Right kidney (tissue), 1 donor: ENCODE measurements at regions not wholly inside any gene's neighbourhood (a gene's known extent, or its start where the extent isn't known, plus 50 kb on each side); places are given as distances from the start of the nearest gene placed in this dataset.

Experiments
- DNase-seq: peaks from one replicate; pipeline ENCODE4 v3.0.0-alpha.2; 2016

DNA sequence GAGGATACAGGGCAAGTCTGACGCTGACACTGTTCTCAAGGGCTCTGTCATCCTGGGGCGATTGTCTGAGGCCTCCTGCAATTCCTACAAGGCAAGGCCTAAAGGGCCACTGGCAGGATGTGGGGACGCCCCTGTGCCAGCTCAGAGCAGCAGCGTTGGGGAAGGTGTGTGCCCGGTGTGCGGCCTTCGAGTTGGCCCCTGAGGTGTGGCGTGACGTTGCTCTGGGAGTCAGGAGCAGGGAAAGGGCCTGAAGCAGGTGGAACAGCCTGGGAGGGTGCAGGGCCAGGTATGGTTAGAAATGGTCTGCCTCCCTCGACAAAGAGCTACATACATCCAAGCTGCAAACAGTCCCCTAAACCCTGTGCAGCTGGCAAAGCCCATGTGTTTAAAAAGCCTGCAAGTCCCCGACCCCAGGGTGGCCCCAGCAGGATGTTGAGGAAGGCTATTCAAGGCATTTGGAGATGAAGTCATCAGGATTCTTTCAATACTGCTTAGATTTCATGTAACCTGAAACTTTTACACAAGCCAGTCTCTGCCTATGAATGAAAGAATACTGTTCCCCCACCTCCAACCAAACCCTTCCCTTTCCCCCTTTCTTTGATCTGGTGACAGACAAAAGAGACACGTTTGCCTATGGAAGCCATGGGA, 142.5 kb upstream of the TNS3 start:
- DNase-seq = no peak

DNA sequence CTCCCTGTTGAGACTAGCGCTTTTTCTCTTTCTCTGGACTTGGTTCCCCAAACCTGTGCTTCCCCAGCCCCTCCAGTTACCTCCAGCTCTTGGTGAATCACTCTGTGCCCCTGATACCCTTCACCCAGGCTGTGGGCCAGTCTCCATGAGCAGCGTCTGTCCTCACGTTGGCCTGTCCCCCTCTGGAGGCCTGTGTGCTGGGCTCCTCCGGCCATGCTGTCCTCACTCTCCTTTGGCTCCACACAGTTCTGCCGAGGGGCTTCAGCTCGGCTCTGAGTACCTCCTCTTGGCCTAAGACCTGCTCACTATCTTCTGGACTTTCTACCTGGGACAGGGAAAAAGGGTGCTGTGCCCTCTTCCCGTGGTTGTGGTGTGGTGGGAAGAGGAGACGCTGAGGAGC, 140.2 kb upstream of the TNS3 start:
- no peak for DNase-seq

DNA sequence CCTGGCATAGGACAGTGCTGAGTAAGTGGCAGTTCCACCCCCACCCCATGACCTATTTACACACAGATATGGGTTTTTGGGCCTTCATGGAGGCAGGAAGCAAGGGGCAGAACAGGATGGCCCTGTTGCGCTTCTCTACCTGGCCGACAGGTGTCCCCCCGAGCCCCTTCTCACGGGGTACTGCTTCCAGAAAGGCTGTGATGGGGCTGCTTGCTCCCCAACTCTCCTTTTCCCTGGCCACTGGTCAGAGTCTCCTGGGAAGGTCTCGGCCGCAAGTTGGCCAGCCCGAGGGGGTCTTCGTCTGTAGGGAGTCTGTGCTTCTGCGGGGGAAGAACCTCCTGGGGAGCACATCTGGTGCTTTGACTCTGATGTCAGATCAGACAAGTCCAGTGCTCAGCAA, 139.8 kb upstream of the TNS3 start:
- no peak for DNase-seq

DNA sequence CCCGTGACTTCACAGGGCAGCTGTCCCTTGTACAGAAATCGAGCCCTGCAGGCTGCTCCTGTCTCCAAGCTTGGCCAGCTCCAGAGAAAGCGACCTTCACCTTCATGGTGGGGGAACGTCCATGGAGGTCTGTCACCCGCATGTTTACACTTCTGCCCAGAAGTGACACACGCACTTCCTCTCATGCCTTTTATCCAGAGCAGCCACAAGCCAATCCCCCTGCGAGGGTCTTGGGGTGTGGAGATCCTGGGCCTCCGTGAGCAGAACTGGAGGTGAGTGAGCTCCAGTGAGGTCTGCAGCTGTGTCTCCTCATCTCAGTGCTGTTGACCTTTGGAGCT, 139.0 kb upstream of the TNS3 start:
- DNase-seq = no peak

DNA sequence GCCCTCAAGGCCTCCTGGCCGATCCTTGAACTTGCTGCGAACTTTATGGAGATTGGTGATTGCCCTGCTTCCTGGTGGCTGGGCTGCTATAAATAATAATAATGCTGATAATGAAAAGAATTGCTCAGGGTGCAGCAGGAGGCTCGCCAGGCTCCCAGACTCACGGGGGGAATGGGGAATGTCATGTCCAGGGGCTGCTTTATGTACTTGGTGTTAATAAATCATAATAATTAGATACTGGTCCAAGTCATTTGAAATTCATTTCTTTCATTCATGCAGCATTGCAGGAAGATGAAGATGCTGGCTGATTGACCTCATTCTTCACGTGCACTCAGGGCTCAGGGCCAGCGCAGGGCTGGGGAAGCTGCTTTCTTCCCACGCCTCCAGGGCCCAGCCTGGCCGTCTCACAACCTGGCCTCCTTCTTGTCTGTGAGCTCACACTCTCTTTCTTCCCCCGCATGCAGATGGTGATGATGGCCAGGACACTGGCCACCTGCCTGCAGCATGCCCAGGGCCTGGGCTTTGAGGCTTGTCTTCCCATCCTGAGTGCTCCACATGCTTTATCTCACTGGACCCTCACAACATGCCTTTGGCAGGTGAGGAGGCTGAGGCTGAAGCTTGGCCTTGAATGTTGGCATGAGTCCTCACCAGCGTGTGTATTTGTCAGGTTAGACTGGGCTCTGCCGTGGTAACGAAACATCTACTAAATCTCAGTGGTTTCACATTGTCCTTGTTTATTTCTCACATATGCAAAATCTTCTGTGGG, 138.4 kb upstream of the TNS3 start:
- no peak for DNase-seq

DNA sequence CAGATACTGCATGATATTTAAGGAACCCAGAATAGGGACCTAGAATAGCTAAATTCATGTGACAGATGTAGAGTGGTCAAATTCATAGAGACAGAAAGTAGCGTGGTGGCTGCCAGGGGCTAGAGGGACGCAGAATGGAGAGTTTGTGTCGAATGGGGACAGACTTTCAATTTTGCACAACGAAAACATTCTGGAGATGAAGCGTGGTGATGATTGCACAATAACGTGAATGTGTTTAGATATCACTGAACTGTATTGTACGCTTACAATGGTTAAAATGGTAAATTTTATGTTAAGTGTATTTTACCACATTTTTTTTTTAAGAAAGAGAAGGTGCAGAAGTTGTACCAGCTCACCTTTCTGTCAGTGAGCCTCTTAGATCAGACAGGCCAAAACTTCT, 137.8 kb upstream of the TNS3 start:
- DNase-seq = no peak

DNA sequence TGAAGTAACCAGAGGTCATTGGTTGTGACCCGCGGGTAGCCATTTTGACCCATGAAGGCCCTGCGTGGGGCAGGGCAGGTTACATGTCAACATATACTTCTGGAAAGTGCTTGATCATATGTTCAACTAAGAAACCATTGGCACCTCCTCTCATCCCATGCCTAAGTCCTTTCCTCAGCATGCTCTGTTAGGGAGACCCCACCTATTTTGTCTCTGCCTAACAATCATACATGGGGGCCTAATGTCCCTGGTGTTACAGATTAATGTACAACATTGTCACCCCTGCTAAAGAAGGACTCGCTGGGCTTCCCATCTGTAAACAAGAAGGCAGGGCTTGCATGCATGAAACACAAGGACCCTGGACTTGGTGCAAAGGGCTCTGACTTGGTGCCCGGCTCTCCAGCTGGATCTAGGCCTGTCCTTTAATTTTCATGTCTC, 133.7 kb upstream of the TNS3 start:
- DNase-seq = no peak

DNA sequence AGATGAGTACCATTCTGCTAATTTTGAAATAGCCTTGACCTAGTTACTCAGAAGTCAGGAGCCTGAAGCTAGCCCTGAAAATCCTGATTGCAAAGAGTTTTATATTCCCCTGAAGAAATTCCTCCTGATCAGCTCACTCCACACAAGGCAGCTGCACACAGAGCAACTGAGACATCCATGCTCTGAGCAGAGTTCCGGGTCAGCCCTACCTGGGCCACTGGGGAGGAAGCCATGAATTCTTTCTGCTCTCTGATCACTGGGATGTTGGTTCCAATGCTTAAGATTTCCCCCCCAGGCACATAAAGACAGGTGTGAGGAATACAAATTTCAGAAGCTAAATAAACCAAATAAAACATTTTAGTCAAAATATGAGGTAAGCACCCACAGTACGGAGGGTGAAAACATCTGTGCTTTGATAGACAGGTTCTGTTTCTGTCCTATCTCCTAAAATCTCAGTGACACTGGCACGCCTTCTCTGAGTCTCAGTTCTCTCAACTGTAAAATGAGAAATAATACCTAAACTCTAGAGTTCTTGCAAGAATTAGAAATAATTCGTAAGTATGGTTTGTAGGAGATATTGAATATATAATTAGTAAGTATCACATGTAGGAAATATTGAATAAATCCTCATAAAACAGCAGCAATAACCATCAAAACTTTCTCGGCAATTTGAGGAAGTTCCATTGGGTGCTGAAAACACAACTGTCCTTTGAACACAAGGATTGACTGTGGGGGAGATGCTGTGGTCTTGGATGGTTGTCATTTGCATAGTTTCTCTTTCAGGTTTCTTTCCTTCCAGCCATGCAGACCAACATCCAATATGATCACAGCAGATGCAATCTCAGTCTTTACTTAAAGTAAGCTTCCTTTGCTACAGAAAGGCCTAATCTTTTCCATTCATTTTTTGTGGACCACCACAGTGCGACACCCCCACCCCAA, 133.0 kb upstream of the TNS3 start:
- no peak for DNase-seq

DNA sequence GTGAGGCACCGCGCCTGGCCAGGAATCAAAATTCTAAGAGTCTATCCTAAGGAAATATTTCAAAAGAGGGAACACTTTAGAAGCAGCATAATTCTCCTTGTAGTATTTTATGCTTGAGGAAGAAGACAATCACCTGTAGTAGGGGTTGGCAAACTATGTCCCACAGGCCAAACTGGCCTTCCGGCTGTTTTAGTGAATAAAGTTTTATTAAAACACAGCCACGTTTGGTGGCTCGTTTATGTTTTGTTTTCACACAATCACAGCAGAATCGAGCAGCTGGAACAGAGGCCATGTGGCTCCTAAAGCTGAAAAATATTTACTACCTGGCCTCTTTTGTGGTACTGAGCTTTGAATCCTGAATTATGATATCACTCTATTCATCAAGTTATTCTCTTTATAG, 131.7 kb upstream of the TNS3 start:
- no peak for DNase-seq

DNA sequence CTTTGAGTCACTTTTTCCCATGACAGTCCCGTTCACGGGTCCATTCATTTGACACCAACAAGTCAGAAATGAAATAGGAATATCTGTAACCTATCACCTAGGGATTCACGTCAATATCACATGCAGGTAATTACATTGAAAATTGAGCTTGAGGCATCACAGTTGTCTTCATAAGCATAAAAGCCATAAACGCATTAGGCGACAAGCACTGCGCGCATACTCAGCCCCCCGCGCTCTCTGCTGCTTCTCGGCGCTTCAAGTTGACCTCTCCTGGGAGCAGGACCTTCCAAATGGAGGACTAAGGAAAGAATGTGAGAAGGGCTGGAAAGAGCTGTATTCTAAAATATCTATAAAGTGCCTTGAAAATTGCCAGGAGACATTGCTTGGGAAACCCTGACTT, 130.5 kb upstream of the TNS3 start:
- no peak for DNase-seq

DNA sequence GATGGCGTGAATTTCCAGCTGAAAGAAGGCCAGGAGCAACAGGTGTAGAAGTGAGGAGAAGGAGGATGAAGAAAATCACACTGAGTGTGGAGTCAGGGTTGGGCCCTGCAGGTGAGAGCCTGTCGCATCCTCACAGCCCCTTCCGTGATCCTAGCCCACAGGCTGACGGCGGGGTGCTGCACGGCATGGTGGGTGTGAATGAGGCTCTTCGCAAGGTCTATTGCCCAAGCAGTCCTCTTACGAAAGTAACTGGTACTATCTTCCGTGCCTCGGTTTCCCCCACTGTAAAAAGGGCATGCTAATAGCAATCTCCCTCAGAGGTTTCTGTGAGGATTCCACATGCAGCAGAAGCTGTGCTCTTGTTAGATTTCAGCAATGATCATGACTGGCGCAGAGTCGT, 129.9 kb upstream of the TNS3 start:
- DNase-seq = no peak

DNA sequence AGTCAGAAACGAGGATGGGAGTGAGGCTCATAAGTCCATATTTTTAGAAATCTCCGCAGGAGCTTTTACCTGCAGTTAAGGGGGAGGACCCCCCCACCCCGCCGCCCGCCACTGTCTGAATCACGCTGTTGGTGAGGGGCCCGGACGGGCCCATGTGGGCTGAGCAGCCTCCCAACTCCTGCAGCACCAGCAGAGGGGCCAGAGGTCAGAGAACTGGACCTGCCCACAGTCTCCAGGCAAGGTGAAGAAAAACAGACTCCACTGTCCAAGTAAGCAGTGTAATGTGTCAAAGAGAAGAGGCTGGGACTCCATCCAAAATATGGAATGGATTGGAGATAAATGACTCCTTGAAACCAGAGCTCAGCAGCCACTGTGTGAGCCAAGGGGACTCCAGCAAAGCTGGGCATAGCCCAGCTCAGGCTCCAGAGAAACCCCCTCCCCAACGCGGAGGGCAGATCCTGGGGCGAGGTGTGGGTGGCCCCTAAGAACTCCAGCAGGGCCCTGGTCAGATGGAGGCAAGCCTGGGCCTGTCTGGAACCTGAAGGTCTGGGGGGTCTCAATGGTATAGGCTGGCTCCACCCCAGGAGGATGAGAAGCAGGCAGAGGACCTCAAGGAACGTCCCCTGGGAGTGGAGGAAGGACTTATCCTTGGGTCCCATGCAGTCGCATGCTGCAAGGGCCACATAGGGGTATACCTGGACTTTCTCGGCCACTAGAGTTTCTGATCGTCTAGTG, 128.5 kb upstream of the TNS3 start:
- DNase-seq = no peak

DNA sequence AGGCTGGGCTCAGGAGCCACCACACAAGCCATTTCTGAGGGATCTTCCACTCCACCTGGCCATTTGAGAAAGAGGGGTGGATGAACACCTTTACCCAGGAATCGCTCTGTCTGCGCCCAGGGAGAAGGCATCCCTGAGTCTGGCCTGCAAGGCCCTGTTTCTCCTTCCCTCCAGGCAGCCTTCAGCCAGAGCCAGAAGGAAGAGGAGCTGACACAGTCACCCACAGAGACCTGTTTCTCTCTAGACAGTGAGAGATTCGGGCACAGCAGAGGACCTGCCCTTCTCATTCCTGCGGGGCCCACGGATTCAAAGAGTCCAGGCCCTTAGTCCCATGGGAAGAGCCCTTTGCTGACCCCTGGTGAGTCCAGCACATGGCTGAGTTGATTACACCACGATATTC, 127.5 kb upstream of the TNS3 start:
- DNase-seq = no peak

DNA sequence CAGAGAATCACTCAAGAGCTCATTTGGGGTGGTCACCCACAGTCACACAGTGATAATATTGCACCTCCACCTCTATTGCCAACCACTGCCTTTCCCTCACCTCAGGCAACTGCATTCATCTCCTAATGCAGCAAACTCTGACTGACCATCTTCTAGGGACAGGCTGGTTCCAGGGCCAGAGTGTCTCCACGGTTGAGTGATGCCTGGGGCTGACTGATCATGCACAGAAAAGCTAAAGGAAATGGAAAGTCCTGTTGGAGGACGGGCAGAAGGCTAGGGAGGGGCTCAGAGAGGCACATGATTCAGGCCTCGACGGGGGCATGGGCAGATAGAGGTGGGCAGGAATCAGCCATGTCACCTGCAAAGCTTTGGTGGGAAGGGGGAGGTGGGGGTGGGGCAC, 127.1 kb upstream of the TNS3 start:
- DNase-seq = no peak

DNA sequence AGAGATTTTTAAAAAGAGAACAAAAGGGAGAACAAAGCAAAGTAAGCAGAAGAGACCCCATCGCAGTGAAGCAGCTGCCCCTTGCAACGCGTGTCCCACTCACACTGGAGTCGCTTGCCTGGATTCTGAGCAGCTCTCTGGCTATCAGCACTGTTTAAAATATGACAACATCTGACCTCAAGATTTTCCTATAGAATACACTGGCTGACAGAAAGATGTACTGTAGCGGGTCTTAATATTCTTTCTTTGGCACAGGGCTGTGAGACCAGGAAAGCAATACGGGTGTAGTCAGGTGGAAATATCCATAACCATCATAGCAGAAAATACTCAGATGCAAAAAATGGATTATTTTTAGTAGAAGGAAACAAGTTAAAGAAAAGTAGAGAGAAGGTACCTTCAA, 125.7 kb upstream of the TNS3 start:
- DNase-seq = no peak

DNA sequence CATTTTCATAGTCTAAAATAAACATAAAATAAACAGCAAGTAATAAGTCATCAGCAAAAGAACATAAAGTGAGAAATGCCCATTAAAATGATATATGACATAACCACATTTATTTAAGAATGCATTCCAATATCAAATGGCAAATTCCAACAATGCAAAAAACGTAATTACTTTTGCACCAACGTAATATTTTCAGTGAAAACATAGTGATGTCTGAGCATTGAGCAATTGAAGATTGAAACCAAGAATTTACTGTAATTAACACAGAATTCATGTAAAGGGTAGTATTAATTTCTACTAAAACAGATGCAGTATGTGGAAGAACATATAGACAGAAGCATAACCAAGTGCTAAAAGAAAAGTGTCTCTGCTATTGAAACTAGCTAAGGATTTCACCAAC, 123.0 kb upstream of the TNS3 start:
- DNase-seq = no peak

DNA sequence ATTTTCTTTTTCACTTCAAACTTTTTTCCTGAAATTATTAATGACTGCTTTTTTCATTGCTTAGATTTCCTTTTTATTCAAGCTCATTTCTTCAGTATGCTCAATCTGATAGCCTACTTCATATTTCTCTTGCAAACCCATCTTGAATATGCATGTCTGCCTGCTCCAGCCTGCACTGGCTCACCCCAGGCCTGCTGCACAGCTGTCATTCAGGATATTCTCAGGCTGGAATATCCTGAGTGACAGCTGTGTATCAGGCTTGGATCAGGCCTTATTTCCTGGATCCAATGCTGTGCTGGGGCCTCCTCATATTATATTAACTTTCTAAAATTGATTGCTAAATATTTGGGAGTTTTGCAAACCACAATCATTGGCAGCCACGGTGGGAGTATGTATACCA, 120.2 kb upstream of the TNS3 start:
- DNase-seq = no peak

DNA sequence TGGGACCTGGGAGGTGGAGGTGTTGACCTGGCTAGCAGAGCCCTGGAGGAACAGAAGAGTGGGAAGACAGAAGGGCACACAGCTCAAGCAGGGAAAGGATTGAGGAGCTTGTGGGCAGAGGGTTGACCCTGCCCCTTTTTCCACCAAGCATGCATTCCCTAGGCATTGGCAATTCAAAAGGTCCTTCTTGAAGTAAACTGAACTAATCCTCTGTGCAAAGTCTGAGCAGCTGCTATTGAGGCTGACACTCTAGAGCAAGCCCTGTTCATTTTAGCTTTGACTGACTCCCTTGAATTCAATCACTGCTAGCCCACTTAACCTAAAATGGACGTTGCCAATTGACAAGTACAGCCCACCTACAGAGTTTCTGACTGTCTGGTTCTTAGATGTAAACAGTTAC, 116.5 kb upstream of the TNS3 start:
- no peak for DNase-seq

DNA sequence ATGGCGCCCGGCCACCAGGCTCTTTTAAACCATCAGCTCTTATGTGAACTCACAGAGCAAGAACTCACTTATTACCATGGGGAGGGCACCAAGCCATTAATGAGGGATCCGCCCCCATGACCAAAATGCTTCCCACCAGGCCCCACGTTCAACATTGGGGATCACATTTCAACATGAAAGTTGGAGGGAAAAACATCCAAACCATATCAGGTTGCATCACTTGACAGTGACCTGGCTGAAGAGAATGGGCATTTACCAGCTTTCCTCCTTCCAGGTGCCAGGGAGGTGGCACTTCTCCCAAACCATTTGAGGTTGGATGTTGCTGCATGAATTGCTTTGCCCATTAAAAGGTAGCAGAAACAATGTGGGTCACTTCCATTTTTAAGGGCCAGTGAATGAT, 115.6 kb upstream of the TNS3 start:
- no peak for DNase-seq

DNA sequence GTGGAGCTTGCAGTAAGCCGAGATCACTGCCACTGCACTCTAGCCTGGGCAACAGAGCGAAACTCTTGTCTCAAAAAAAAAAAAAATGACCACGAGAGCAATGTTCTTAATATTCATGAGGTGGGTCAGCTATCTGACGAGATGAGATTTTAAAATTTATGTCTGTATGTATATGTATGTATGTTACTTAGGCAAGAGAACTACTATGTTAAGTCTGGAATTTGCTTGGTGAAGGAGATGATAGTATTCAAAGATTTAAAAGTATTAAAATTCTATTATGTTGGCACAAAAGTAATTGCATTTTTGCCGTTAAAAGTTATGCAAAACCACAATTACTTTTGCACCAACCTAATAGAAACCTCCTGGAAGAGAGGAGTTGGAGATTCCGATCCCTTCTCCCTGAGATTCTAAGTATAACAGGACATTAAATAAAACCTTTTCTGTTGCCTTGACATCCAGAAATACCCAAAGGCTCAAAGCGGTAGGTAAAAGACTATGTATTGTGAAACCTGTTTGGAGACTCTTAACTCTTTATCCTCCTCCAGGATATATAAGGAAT, 114.3 kb upstream of the TNS3 start:
- no peak for DNase-seq

DNA sequence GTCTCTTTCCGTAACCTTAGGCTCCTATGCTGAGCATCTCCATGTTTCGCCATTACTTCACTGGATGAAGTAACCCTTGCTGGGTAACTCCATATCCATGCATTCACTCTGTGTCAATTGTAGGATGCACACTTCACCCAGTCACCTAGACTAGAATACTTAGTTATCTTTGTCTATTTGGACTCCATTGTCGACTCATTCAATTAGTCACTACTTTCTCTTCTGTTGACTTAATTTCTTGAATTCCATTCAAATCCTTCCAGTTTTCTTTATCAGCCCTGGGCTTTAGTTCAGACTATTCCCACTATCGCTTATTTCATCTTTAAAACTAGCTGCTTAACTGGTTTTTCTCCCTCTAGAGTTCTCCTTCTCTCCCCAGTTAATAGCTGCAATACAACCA, 111.3 kb upstream of the TNS3 start:
- DNase-seq = no peak

DNA sequence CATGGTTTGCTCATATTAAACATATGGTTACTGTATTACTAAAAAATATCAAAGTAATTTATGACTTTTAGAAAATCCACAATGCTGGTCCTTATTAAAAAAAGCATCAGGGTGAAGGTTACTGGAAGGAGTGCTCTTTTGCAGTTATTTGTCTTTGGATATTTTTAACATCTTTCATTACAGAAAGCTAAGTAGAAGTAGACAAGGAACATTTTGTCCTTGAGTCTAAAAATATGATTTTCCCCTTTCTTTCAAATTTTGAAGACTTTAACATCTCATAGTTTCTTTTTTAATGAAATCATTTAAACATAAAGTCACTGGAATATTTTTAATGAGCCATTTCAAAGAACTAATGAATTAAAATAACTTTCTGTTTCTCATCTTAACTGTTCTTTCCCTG, 110.1 kb upstream of the TNS3 start:
- DNase-seq = no peak
